HL-60 (cell line): ENCODE measurements at regions not wholly inside any gene's neighbourhood (a gene's known extent, or its start where the extent isn't known, plus 50 kb on each side); places are given as distances from the start of the nearest gene placed in this dataset.
"Not testable (repeated sequence)": the region's sequence is repeated elsewhere in the genome, so short reads cannot be mapped to it uniquely, and the experiment has no call there.

Experiments
- DNase-seq, 2 experiments: peaks; one replicate each; pipeline ENCODE4 v3.0.0-alpha.2; 2010 to 2020; ENCODE audit warnings: low read depth in 1 of 2, low spot score in 1 of 2
- H3K27ac ChIP-seq: fragments of 250-450 bp; sonication (Bioruptor Pico); replicated peaks from 2 replicates; pipeline ENCODE4 v1.5.1; 2020; ENCODE audit warnings: mild to moderate bottlenecking, moderate library complexity
- H3K27me3 ChIP-seq: fragments of 250-450 bp; sonication (Bioruptor Pico); 2 replicates; pipeline ENCODE4 v1.5.1; 2021; ENCODE audit warnings: mild to moderate bottlenecking, moderate library complexity; ENCODE audit not compliant: insufficient read depth, poor library complexity, severe bottlenecking
- H3K4me3 ChIP-seq: replicated peaks from 2 replicates; pipeline ENCODE4 v1.5.1; 2011; ENCODE audit warnings: mild to moderate bottlenecking, control low read depth, low read length; ENCODE audit not compliant: insufficient read depth
- CTCF ChIP-seq: IDR thresholded peaks from one replicate; pipeline ENCODE4 v1.5.1; 2011; ENCODE audit warnings: low read length, control low read depth, inconsistent platforms; ENCODE audit not compliant: insufficient read depth
- GABPA ChIP-seq: IDR thresholded peaks from 2 replicates; pipeline ENCODE4 v1.6.1; 2012; ENCODE audit warnings: low read depth
- POLR2AphosphoS5 ChIP-seq: IDR thresholded peaks from 2 replicates; pipeline ENCODE4 v1.6.1; 2012; ENCODE audit warnings: low read depth
- REST ChIP-seq: IDR thresholded peaks from 2 replicates; pipeline ENCODE4 v1.6.1; 2012; ENCODE audit warnings: low read depth; ENCODE audit not compliant: insufficient replicate concordance
- SPI1 ChIP-seq: IDR thresholded peaks from 2 replicates; pipeline ENCODE4 v1.6.1; 2012; ENCODE audit warnings: low read depth, mild to moderate bottlenecking, borderline replicate concordance

GRCh38 chr21:31795992-31796391, 64.1 kb upstream of the SCAF4 start:
- H3K4me3 ChIP-seq, result no peak overlapping the region
- H3K27ac ChIP-seq, result no peak overlapping the region
- no peak for DNase-seq
- H3K27me3 ChIP-seq, result no peaks in the 10 kb centered on the region
- no peak for TF ChIP-seq GABPA
- TF ChIP-seq SPI1, result no peak
- no peak for TF ChIP-seq CTCF
- TF ChIP-seq REST, result no peak
- no peak for TF ChIP-seq POLR2AphosphoS5

GRCh38 chr21:31790420-31790819, 58.5 kb upstream of the SCAF4 start:
- DNase-seq, H3K27me3 ChIP-seq, H3K27ac ChIP-seq, H3K4me3 ChIP-seq: not testable (repeated sequence)

GRCh38 chr21:31788581-31788980, 56.7 kb upstream of the SCAF4 start:
- TF ChIP-seq GABPA, result no peak
- no peak for TF ChIP-seq SPI1
- no peak overlapping the region for H3K27ac ChIP-seq
- no peaks in the 10 kb centered on the region for H3K27me3 ChIP-seq
- no peak for DNase-seq
- no peak overlapping the region for H3K4me3 ChIP-seq

- DNase-seq, H3K4me3 ChIP-seq, H3K27ac ChIP-seq, H3K27me3 ChIP-seq: not testable (repeated sequence)
Measured at GRCh38 chr21:31787691-31788090, 55.8 kb upstream of the SCAF4 start.

GRCh38 chr21:31786164-31786920, 54.4 kb upstream of the SCAF4 start:
- DNase-seq, result no peak
- TF ChIP-seq CTCF, result no peak
- no peak for TF ChIP-seq POLR2AphosphoS5
- TF ChIP-seq GABPA, result no peak
- no peak for TF ChIP-seq REST
- TF ChIP-seq SPI1, result no peak
- no peak overlapping the region for H3K27ac ChIP-seq
- H3K4me3 ChIP-seq, result no peak overlapping the region
- no peaks in the 10 kb centered on the region for H3K27me3 ChIP-seq
